Adrenal gland (tissue), 9 donors: ENCODE measurements at regions not wholly inside any gene's neighbourhood (a gene's known extent, or its start where the extent isn't known, plus 50 kb on each side); places are given as distances from the start of the nearest gene placed in this dataset.

Experiments
- DNase-seq, 7 donors: peaks; one replicate each; pipeline ENCODE4 v3.0.0-alpha.2; 2019 to 2020
- H3K27ac ChIP-seq, 5 donors: fragments of 200-600 bp; sonication (generic) in 4 of 5; 1 replicate in 3 of 5; 2 replicates in 2 of 5; pipeline versions ENCODE4 v1.5.1 to v1.8.0; 2016 to 2020; ENCODE audit warnings: mild to moderate bottlenecking in 1 of 5
- H3K27me3 ChIP-seq: fragments of 200-600 bp; 2 replicates; pipeline ENCODE4 v1.8.0; 2021
- H3K36me3 ChIP-seq, 2 donors: fragments of 200-600 bp; replicated peaks in 1 of 2; 1 replicate in 1 of 2; 2 replicates in 1 of 2; pipeline versions ENCODE4 v1.5.1 to v1.8.0; 2018 to 2022
- H3K4me1 ChIP-seq, 2 donors: fragments of 200-600 bp; replicated peaks in 1 of 2; 1 replicate in 1 of 2; 2 replicates in 1 of 2; pipeline versions ENCODE4 v1.5.1 to v1.8.0; 2018 to 2021
- H3K4me3 ChIP-seq, 4 donors: fragments of 200-600 bp; sonication (generic) in 3 of 4; one replicate each; pipeline ENCODE4 v1.5.1; 2016 to 2018
- H3K9me3 ChIP-seq, 3 donors: fragments of 200-600 bp; sonication (generic) in 1 of 3; replicated peaks in 1 of 3; 1 replicate in 2 of 3; 2 replicates in 1 of 3; pipeline versions ENCODE4 v1.5.1 to v1.8.0; 2016 to 2021
- CTCF ChIP-seq, 6 experiments: fragments of 450-650 bp in 4 of 6; fragments of 200-600 bp in 2 of 6; sonication (generic) in 1 of 6; IDR thresholded peaks; 1 replicate in 5 of 6; 2 replicates in 1 of 6; pipeline versions ENCODE4 v1.5.1 to v1.8.0; 2016 to 2021; ENCODE audit warnings: antibody characterized with exemption in 6 of 6, mild to moderate bottlenecking in 2 of 6, moderate library complexity in 1 of 6
- POLR2A ChIP-seq, 2 donors: fragments of 450-650 bp; IDR thresholded peaks; one replicate each; pipeline ENCODE4 v1.6.1; 2017; ENCODE audit warnings: antibody characterized with exemption in 2 of 2, mild to moderate bottlenecking in 2 of 2, moderate library complexity in 1 of 2
- WGBS, 4 donors: extraction: QIAGEN DNeasy Blood & Tissue Kit in 2 of 4; methylation state at CpG; one replicate each; pipeline versions ENCODE4 v1.1.5 to v1.1.7; 2013 to 2017; 5-methylcytosine and 5-hydroxymethylcytosine counted together
- intact Hi-C, 2 donors: fragments of 100-400 bp; cut with DNase I; formaldehyde crosslinking; loops; one replicate each; pipeline versions ENCODE4 v1.14.1 to v1.15.0; 2022 to 2023
- donor health status: healthy with polysubstance abuse.
- donor health status: Bipolar disorder and iron deficiency.
- donor health status: DM: yes; HTN: yes; CAD: no.
- donor health status: DM: no; HTN: no; CAD: no.
- donor health status: DM: no; HTN: no; CAD: no.

- TF ChIP-seq CTCF (IDR thresholded peaks at IDR 0.05) (no peak), POLR2A (IDR thresholded peaks at IDR 0.05) (no peak)
- intact Hi-C loops, result no loop called here
- H3K27ac ChIP-seq, result no peak overlapping the region
- peak in 1 of 7 donors; percentile 3 for DNase-seq
- 69 to 77% (median 72%) methylated on average over 10 of the region's 10 CpGs for WGBS, 4 donors
- H3K36me3 ChIP-seq, result no peaks in the 10 kb centered on the region
- no peak overlapping the region for H3K4me3 ChIP-seq
- no peaks in the 10 kb centered on the region for H3K27me3 ChIP-seq
- H3K9me3 ChIP-seq, result no peaks in the 10 kb centered on the region
- H3K4me1 ChIP-seq, result no peaks in the 10 kb centered on the region
Measured at GRCh38 chr10:130370721-130371120, 234.5 kb downstream of the GLRX3 start.

DNA sequence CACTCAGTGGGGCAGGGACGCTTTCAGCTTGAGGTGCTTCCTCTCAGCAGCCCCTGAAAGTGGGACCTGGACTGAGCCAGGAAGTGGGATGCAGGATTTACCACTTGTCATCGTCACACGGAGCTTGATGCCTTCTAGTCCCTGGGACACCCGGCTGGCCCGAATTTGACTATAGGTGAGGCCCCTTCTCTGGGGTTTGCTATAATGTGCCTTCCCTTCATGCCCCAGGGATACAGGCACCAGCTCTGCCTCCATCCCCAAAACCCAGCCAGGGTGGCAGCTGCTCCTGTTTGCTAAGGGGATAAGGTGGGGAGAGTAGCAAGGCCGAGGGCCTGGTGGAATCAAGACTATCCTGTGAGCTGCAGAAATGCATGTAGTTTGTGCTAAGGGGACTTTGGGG, 235.0 kb downstream of the GLRX3 start:
- H3K27ac ChIP-seq, result no peak overlapping the region
- no peak for DNase-seq
- 57 to 67% (median 62%) methylated on average over 1 to 6 of the region's 6 CpGs for WGBS, 4 donors
- intact Hi-C loops, result no loop called here
- H3K4me3 ChIP-seq, result no peak overlapping the region
- H3K9me3 ChIP-seq, result no peaks in the 10 kb centered on the region
- no peaks in the 10 kb centered on the region for H3K27me3 ChIP-seq
- no peak for TF ChIP-seq CTCF (IDR thresholded peaks at IDR 0.05)
- no peak for TF ChIP-seq POLR2A (IDR thresholded peaks at IDR 0.05)
- no peaks in the 10 kb centered on the region for H3K4me1 ChIP-seq
- no peaks in the 10 kb centered on the region for H3K36me3 ChIP-seq

GRCh38 chr10:130371666-130372065, 235.5 kb downstream of the GLRX3 start:
- H3K36me3 ChIP-seq, result no peaks in the 10 kb centered on the region

GRCh38 chr10:130372222-130372621, 236.0 kb downstream of the GLRX3 start:
- WGBS, 4 donors, result 83 to 92% (median 85%) methylated on average over 2 to 11 of the region's 11 CpGs

More at GRCh38 chr10:130371666-130372065, 235.5 kb downstream of the GLRX3 start:
- H3K4me3 ChIP-seq, result no peak overlapping the region
- TF ChIP-seq POLR2A (IDR thresholded peaks at IDR 0.05) (no peak), CTCF (IDR thresholded peaks at IDR 0.05) (no peak)
- 53 to 61% (median 58%) methylated on average over 13 to 16 of the region's 16 CpGs for WGBS, 4 donors
- no peaks in the 10 kb centered on the region for H3K9me3 ChIP-seq
- no peaks in the 10 kb centered on the region for H3K4me1 ChIP-seq
- intact Hi-C loops, result no loop called here
- no peak for DNase-seq
- no peak overlapping the region for H3K27ac ChIP-seq
- H3K27me3 ChIP-seq, result no peaks in the 10 kb centered on the region

More at GRCh38 chr10:130372222-130372621, 236.0 kb downstream of the GLRX3 start:
- H3K27ac ChIP-seq, result no peak overlapping the region
- TF ChIP-seq POLR2A (IDR thresholded peaks at IDR 0.05) (no peak), CTCF (IDR thresholded peaks at IDR 0.05) (no peak)
- no peak for DNase-seq
- H3K36me3 ChIP-seq, result no peaks in the 10 kb centered on the region
- no peaks in the 10 kb centered on the region for H3K27me3 ChIP-seq
- intact Hi-C loops, result no loop called here
- no peak overlapping the region for H3K4me3 ChIP-seq
- no peaks in the 10 kb centered on the region for H3K9me3 ChIP-seq
- no peaks in the 10 kb centered on the region for H3K4me1 ChIP-seq
